Posterior cingulate gyrus (tissue), 11 donors: ENCODE measurements at regions not wholly inside any gene's neighbourhood (a gene's known extent, or its start where the extent isn't known, plus 50 kb on each side); places are given as distances from the start of the nearest gene placed in this dataset.
A peak's percentile ranks its signal among the peaks of the same experiment; 100 is the strongest.
"Not testable (repeated sequence)": the region's sequence is repeated elsewhere in the genome, so short reads cannot be mapped to it uniquely, and the experiment has no call there.

Experiments used
- DNase-seq, 10 donors: peaks; one replicate each; pipeline versions ENCODE4 v3.0.0 to v3.0.0-alpha.2; 2020 to 2021; ENCODE audit warnings: mixed read lengths in 3 of 10
- intact Hi-C: fragments of 100-400 bp; cut with DNase I; formaldehyde crosslinking; loops from one replicate; pipeline ENCODE4 v1.15.1; 2023

DNA sequence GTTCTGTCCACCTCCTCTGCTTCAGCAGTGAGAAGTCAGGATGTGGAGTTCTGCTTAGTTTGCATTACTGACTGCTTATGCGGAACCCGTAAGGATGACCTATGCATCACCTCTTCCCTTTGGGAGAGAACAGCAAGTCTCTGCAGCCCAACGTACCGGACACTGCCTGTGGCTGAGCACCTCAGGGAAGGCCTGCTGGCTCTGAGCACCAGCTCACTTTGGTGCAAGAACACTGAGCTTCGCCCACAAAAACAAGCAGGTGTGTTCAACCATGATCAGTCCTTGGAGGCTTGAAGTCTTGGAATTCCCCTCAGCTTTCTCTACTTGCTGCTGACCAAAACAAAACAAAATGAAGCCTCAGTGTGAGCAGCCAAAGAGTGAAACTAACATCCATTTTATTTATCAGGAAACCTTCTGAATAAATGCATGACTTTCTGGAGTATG is 52.7 kb upstream of the NCK2 start:
- intact Hi-C loops = no loop called here
- no peak for DNase-seq

GRCh38 chr2:105690566-105690965 is 54.1 kb upstream of the NCK2 start:
- DNase-seq = no peak
- intact Hi-C loops = no loop called here

DNA sequence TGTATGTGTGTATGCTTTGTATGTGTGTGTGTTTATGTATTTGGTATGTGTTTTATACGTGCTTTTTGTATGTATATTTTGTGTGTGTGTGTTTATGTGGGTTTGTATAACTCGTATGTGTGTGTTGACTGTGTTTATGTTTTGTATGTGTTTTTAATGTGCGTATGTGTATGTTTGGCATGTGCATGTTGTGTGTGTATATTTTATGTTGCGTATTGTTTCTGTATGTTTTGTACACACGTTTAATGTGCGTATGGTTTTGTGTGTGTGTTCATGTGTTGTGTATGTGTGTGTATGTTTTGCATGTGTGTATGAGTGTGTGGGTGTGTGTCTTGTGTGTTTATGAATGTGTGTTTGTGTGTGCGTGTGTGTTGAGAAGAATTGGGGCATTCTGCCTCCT is 55.2 kb upstream of the NCK2 start:
- intact Hi-C loops = no loop called here
- no peak for DNase-seq

DNA sequence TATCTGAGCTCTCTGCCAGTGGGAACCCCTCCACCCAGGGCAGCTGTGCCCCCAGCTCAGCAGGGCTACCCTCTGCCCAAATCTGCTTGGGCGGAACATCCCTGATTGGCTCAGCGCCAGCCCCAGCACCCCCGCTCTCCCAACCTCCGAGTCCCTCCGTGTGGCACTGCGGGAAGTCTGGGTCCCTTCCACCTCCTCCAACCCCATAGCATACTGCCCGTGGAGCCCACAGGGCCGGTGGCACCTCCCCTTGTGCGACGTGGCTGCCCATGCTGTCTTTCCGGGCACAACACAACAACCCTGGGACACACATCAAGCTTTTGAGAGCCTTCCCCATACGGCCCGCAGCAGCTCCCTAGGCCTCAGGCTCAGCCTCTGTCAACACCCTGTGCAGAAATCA is 55.8 kb upstream of the NCK2 start:
- intact Hi-C loops = no loop called here
- DNase-seq = no peak

DNA sequence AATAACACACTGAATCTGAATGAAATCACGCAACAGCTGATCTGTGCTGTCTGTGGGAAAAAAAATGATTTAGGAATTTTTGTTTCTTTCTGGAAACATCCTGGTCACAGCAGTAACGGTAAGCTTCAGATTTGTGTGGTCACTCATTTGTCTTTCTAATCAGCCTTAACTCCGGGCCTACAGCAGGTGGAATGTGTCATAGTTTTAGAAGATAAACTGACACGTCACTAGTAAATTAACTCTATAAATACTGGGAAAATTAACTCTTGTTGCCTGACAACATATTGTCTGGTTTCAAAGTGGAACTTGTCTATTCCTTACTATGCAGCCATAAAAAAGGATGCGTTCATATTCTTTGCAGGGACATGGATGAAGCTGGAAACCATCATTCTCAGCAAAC is 58.1 kb upstream of the NCK2 start:
- DNase-seq = no peak
- intact Hi-C loops = no loop called here

DNA sequence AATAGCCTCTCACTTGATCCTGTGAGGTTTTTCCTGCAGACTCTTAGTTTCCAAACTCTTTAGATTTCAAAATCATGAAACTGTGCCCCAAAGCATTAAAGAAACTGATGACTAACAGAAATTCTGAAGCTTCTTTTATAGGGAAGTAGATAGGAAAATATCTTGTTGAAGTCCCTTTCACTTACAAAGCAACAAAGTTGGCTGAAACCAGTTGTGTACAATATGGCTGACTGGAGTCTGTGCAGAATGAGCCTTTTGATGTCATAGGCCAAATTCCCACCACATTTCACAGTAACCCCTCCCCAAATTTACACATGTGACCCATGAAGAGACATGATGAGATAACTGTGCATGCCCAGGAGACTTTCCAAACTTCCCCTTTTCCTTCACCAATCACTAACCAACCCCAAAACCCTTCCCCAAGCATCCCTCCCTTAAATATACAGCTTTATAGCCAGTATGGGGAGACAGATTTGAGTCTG is 61.7 kb upstream of the NCK2 start:
- intact Hi-C loops = no loop called here
- DNase-seq = no peak

DNA sequence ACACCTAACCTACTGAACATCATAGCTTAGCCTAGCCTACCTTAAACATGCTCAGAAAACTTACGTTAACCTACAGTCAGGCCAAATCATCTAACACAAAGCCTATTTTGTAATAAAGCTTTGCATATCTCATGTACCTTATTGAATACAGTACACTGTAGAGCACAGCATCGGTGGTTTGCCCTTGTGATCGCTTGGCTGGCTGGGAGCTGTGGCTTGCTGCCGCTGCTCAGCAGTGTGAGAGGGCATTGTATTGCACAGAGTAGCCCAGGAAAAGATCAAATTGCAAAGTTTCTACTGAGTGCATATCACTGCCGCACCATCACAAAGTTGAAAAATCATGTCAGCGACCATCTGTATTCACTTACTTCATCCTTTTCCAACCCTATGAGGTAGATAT is 62.3 kb upstream of the NCK2 start:
- DNase-seq = peak in 1 of 10 donors; percentile 49
- intact Hi-C loops = no loop called here

- intact Hi-C loops = no loop called here
- no peak for DNase-seq
These were observed 62.8 kb upstream of the NCK2 start for GRCh38 chr2:105681927-105682326.

DNA sequence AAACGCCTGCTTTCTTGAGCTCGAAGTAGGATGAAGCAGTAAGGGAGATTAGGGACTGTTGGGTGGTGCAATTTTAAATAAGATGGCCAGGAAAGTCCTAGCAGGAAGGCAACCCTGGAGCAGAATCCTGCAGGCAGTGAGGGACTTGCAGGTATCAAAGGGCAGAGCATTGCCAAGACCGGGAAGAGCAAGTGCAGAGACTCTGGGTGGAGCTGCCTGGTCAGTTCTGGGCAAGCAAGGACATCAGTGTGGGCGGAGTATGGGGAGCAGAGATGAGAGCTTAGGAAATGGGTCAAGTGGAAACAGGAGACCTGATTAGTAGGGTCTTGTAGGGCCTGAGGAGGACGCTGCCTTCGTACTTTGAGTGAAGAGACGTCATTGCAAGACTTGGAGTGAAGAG is 64.4 kb upstream of the NCK2 start:
- intact Hi-C loops = no loop called here
- no peak for DNase-seq

GRCh38 chr2:105678346-105678745 is 66.4 kb upstream of the NCK2 start:
- intact Hi-C loops = no loop called here
- no peak for DNase-seq

DNA sequence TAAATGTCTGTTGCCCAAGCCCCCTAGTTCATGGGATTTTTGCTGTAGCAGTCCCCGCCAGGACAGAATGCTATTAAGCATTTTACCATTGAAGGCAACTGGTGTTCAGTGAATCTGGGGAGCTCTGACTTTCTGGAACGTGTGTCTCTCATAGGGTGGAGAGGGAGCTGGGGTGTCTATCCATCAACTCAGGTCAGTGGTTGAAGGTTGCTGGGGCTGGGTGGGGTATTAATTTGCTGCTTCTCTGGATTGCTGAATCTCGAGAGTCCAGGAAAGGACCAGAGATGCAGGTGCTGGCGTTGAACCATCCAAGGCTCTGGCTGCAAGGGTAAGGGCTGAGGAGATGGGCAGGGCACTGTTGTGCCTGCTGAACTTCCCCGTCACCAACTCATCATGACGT is 66.8 kb upstream of the NCK2 start:
- intact Hi-C loops = no loop called here
- no peak for DNase-seq

DNA sequence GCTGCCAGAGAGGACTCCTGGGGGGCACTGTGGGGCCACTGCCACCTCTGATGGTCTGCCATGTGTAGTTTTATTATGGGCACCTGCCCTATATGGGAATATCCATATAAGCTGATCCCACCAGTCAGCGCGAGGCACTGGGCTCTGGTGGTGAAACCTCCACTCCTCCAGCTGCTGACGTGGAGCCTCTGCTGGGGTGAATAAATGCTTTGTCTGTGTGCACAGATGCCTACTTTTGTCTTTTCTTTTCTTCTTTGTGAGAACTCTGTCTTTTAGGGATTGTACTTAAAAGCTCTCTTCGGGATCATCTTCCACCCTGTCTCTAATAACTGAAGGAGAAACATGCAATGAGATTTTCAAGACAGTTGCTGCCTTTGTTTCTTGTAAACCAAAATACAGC is 68.9 kb upstream of the NCK2 start:
- peak in 1 of 10 donors; percentile 42 for DNase-seq
- intact Hi-C loops = no loop called here

GRCh38 chr2:105674859-105675541 is 69.7 kb upstream of the NCK2 start:
- intact Hi-C loops = no loop called here
- no peak for DNase-seq

GRCh38 chr2:105674401-105674800 is 70.3 kb upstream of the NCK2 start:
- no peak for DNase-seq
- intact Hi-C loops = no loop called here

DNA sequence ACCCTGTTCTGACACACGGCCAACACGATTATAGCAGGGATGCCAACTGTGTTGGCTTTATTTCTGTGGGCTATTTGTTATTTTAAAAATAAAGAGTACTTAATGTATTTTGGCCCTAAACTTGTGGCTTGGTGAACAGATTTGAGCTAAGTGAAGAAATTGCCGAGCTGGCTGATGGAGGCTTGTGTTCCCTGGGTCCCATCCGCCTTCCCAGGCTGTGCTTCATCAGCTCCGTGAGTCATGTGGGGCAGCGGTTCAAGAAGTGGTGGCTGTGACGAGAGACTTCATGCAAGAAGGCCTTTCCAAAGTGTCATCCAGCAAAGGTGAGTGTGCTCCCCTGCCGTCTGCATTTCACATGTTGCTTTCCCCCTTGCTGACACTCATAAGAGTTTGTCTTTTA is 73.6 kb upstream of the NCK2 start:
- DNase-seq = peak in 6 of 10 donors; percentile 22 to 90 (median 64)

GRCh38 chr2:105669384-105669891 is 75.3 kb upstream of the NCK2 start:
- DNase-seq = no peak
- intact Hi-C loops = no loop called here

More for the DNA sequence above, 73.6 kb upstream of the NCK2 start:
- intact Hi-C loops = no loop called here

DNA sequence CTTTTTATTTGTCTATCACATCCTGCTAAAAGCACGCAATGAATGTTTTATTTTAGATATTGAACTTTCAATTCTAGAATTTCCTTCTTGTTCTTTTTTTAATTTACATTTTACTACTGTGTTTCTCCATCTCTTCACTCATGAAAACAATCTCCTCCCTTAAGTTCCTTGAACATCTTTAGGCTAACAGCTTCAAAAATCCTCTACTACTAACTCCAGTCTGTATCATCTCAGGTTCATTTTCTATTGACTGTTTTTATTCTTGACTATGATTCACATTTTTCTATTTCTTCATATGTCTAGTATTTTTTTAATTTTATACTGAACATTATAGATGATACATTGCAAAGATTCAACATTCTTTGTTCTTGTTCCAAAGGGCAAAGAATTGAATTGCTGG is 79.2 kb upstream of the NCK2 start:
- intact Hi-C loops = no loop called here
- no peak for DNase-seq

GRCh38 chr2:105660489-105660888 is 84.2 kb upstream of the NCK2 start:
- intact Hi-C loops = no loop called here
- no peak for DNase-seq

GRCh38 chr2:105655723-105656606 is 88.7 kb upstream of the NCK2 start:
- intact Hi-C loops, DNase-seq: not testable (repeated sequence)

DNA sequence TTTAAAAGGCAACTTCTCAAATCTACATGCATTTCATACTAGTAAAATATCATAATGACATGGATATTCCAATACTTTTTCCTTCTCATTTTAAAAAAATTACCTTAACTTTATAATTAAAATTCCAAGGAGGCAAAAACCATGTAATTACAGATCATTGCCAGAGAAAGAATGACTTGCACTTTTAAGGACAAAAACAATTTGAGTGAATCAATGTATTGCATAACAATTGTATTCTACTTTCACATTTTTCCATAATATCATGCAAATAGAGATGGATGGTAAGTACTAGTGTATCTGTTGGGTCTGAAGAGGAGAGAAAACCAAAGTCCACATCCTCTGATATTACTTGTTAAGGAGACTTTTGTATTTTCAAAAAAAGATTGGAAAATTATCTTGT is 89.5 kb upstream of the NCK2 start:
- DNase-seq = no peak
- intact Hi-C loops = no loop called here

DNA sequence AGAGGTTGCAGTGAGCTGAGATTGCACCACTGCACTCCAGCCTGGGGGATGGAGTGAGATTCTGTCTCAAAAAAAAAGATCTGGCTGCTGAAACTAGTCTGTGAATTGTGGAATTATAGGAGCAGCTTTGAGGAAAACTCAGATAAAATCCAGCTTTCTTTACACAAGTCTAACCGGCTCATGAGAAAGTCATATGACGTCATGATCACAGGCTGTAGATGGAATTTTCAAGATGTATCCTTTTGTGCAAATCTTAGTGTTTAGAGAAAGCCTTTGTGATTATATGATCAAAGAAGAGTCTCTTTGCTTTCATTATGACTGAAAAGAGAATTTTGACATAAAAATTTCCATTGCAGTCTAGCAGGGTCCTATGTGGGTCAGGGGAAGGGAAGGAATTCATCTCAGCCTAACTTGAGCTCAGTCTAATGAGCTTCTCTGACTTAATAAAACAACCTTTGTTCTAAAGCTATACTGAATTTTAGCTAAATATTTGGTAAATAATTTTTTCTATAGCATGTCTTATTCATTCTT is 90.2 kb upstream of the NCK2 start:
- intact Hi-C loops = no loop called here
- DNase-seq = no peak
